Upper lobe of left lung (tissue), 4 donors: ENCODE measurements at regions not wholly inside any gene's neighbourhood (a gene's known extent, or its start where the extent isn't known, plus 50 kb on each side); places are given as distances from the start of the nearest gene placed in this dataset.

Experiments used
- CTCF ChIP-seq, 6 experiments: fragments of 450-650 bp in 4 of 6; fragments of 200-600 bp in 2 of 6; sonication (generic) in 2 of 6; IDR thresholded peaks; one replicate each; pipeline ENCODE4 v1.5.1; 2016 to 2019; ENCODE audit warnings: antibody characterized with exemption in 6 of 6
- POLR2A ChIP-seq, 4 donors: fragments of 450-650 bp; IDR thresholded peaks; one replicate each; pipeline ENCODE4 v1.5.1; 2016 to 2017; ENCODE audit warnings: antibody characterized with exemption in 4 of 4, mild to moderate bottlenecking in 2 of 4

GRCh38 chr2:174691201-174691779 is 73.0 kb downstream of the CHRNA1 start:
- TF ChIP-seq CTCF (IDR thresholded peaks at IDR 0.05) = no peak
- no peak for TF ChIP-seq POLR2A (IDR thresholded peaks at IDR 0.05)
